HL-60 (cell line): ENCODE measurements at regions not wholly inside any gene's neighbourhood (a gene's known extent, or its start where the extent isn't known, plus 50 kb on each side); places are given as distances from the start of the nearest gene placed in this dataset.

Source experiments
- CTCF ChIP-seq: IDR thresholded peaks from one replicate; pipeline ENCODE4 v1.5.1; 2011; ENCODE audit warnings: low read length, control low read depth, inconsistent platforms; ENCODE audit not compliant: insufficient read depth
- GABPA ChIP-seq: IDR thresholded peaks from 2 replicates; pipeline ENCODE4 v1.6.1; 2012; ENCODE audit warnings: low read depth
- POLR2AphosphoS5 ChIP-seq: IDR thresholded peaks from 2 replicates; pipeline ENCODE4 v1.6.1; 2012; ENCODE audit warnings: low read depth
- SPI1 ChIP-seq: IDR thresholded peaks from 2 replicates; pipeline ENCODE4 v1.6.1; 2012; ENCODE audit warnings: low read depth, mild to moderate bottlenecking, borderline replicate concordance
- TF ChIP-seq, protein P1 (sequence below): IDR thresholded peaks from 2 replicates; pipeline ENCODE4 v1.6.1; 2012; ENCODE audit warnings: low read depth; ENCODE audit not compliant: insufficient replicate concordance

GRCh38 chr12:38385486-38385885 lies 68.9 kb downstream of the ALG10B start:
- no peak for TF ChIP-seq CTCF
- TF ChIP-seq, protein P1, sequence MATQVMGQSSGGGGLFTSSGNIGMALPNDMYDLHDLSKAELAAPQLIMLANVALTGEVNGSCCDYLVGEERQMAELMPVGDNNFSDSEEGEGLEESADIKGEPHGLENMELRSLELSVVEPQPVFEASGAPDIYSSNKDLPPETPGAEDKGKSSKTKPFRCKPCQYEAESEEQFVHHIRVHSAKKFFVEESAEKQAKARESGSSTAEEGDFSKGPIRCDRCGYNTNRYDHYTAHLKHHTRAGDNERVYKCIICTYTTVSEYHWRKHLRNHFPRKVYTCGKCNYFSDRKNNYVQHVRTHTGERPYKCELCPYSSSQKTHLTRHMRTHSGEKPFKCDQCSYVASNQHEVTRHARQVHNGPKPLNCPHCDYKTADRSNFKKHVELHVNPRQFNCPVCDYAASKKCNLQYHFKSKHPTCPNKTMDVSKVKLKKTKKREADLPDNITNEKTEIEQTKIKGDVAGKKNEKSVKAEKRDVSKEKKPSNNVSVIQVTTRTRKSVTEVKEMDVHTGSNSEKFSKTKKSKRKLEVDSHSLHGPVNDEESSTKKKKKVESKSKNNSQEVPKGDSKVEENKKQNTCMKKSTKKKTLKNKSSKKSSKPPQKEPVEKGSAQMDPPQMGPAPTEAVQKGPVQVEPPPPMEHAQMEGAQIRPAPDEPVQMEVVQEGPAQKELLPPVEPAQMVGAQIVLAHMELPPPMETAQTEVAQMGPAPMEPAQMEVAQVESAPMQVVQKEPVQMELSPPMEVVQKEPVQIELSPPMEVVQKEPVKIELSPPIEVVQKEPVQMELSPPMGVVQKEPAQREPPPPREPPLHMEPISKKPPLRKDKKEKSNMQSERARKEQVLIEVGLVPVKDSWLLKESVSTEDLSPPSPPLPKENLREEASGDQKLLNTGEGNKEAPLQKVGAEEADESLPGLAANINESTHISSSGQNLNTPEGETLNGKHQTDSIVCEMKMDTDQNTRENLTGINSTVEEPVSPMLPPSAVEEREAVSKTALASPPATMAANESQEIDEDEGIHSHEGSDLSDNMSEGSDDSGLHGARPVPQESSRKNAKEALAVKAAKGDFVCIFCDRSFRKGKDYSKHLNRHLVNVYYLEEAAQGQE: no peak
- no peak for TF ChIP-seq SPI1
- TF ChIP-seq POLR2AphosphoS5: no peak
- no peak for TF ChIP-seq GABPA
